ENCODE measurements at regions not wholly inside any gene's neighbourhood (a gene's known extent, or its start where the extent isn't known, plus 50 kb on each side); places are given as distances from the start of the nearest gene placed in this dataset.

- Histone ChIP-seq H3K9me3 (ENCODE audit: control extremely low read depth in 1 of 3, control insufficient read depth in 2 of 3, insufficient read depth in 1 of 3, low read length in 2 of 3) (peaks cover 2 to 8% (median 3%) of the 10 kb centered on the region in 3 donors), H3K36me3 (replicated peaks in 1 of 2; ENCODE audit: control extremely low read depth in 1 of 2, control insufficient read depth in 1 of 2, extremely low read depth in 1 of 2, insufficient read depth in 2 of 2, low read length in 1 of 2) (no peaks in the 10 kb centered on the region), H2AFZ (ENCODE audit: insufficient read depth, low read depth, low read length, poor library complexity, severe bottlenecking) (no peak overlapping the region), H3K4me2 (replicated peaks; ENCODE audit: low read depth, low read length, poor library complexity, severe bottlenecking) (no peak overlapping the region), H4K20me1 (ENCODE audit: control insufficient read depth, insufficient read depth, low read length, poor library complexity, severe bottlenecking) (no peaks in the 10 kb centered on the region), H3K4me3 (ENCODE audit: control extremely low read depth in 1 of 5, extremely low read depth in 1 of 5, insufficient read depth in 1 of 5, low read depth in 2 of 5, low read length in 4 of 5) (no peak overlapping the region), H3K79me2 (ENCODE audit: control insufficient read depth, insufficient read depth, low read length) (no peaks in the 10 kb centered on the region), H3K9ac (ENCODE audit: low read length) (no peak overlapping the region), H3K27me3 (replicated peaks in 1 of 4; ENCODE audit: control extremely low read depth in 1 of 4, control insufficient read depth in 3 of 4, insufficient read depth in 4 of 4, low read length in 3 of 4) (peaks cover 0 to 8% (median 4%) of the 10 kb centered on the region in 4 experiments), H3K4me1 (ENCODE audit: control insufficient read depth in 2 of 2, insufficient read depth in 2 of 2, low read length in 2 of 2) (no peaks in the 10 kb centered on the region), H3K27ac (ENCODE audit: low read length in 2 of 2) (no peak overlapping the region)
- ATAC-seq (ENCODE audit: low read depth) (no peak), DNase-seq (no peak)
- intact Hi-C loops (cut with micrococcal nuclease): no loop called here
- no peak overlapping the region for H3K4me3 Mint-ChIP-seq
- ChIA-PET CTCF (no interaction called here), POLR2A (no interaction called here)
- H3K27ac Mint-ChIP-seq: no peak overlapping the region
- peaks cover 17% of the 10 kb centered on the region for H3K27me3 Mint-ChIP-seq
- WGBS (ENCODE audit: insufficient coverage): 84% methylated on average over 6 of the region's 6 CpGs
- H3K9me3 Mint-ChIP-seq (ENCODE audit: insufficient read depth): peaks cover 5% of the 10 kb centered on the region
- H3K4me1 Mint-ChIP-seq: no peaks in the 10 kb centered on the region
- no peak for TF ChIP-seq EZH2 (IDR thresholded peaks at IDR 0.05; ENCODE audit: borderline replicate concordance, insufficient read depth, low read depth, low read length, poor library complexity, severe bottlenecking)
- TF ChIP-seq, protein P1, sequence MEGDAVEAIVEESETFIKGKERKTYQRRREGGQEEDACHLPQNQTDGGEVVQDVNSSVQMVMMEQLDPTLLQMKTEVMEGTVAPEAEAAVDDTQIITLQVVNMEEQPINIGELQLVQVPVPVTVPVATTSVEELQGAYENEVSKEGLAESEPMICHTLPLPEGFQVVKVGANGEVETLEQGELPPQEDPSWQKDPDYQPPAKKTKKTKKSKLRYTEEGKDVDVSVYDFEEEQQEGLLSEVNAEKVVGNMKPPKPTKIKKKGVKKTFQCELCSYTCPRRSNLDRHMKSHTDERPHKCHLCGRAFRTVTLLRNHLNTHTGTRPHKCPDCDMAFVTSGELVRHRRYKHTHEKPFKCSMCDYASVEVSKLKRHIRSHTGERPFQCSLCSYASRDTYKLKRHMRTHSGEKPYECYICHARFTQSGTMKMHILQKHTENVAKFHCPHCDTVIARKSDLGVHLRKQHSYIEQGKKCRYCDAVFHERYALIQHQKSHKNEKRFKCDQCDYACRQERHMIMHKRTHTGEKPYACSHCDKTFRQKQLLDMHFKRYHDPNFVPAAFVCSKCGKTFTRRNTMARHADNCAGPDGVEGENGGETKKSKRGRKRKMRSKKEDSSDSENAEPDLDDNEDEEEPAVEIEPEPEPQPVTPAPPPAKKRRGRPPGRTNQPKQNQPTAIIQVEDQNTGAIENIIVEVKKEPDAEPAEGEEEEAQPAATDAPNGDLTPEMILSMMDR (IDR thresholded peaks at IDR 0.05): no peak
Measured at GRCh38 chr1:13901597-13901996, 201.6 kb downstream of the PRDM2 start.

GRCh38 chr1:13908128-13908527, 208.1 kb downstream of the PRDM2 start:
- Mint-ChIP-seq H3K27me3 (peaks cover 11% of the 10 kb centered on the region), H3K4me1 (peaks cover 25% of the 10 kb centered on the region), H3K27ac (no peak overlapping the region), H3K9me3 (ENCODE audit: insufficient read depth) (peaks cover 5% of the 10 kb centered on the region), H3K4me3 (no peak overlapping the region)
- no peak overlapping the region for H3K27ac ChIP-seq (ENCODE audit: low read length in 2 of 2)
- 53% methylated on average over 2 of the region's 3 CpGs for WGBS (ENCODE audit: insufficient coverage)
- H3K9me3 ChIP-seq (ENCODE audit: control extremely low read depth in 1 of 3, control insufficient read depth in 2 of 3, insufficient read depth in 1 of 3, low read length in 2 of 3): peaks cover 2 to 8% (median 3%) of the 10 kb centered on the region in 3 donors
- peaks cover 8 to 14% of the 10 kb centered on the region in 2 donors for H3K4me1 ChIP-seq (ENCODE audit: control insufficient read depth in 2 of 2, insufficient read depth in 2 of 2, low read length in 2 of 2)
- H3K79me2 ChIP-seq (ENCODE audit: control insufficient read depth, insufficient read depth, low read length): no peaks in the 10 kb centered on the region
- TF ChIP-seq, protein P1 (IDR thresholded peaks at IDR 0.05): no peak
- TF ChIP-seq EZH2 (IDR thresholded peaks at IDR 0.05; ENCODE audit: borderline replicate concordance, insufficient read depth, low read depth, low read length, poor library complexity, severe bottlenecking): no peak
- no peak overlapping the region for H3K4me2 ChIP-seq (replicated peaks; ENCODE audit: low read depth, low read length, poor library complexity, severe bottlenecking)
- DNase-seq (no peak), ATAC-seq (ENCODE audit: low read depth) (no peak)
- POLR2A ChIA-PET: no interaction called here
- no peak overlapping the region for H2AFZ ChIP-seq (ENCODE audit: insufficient read depth, low read depth, low read length, poor library complexity, severe bottlenecking)
- no peaks in the 10 kb centered on the region for H4K20me1 ChIP-seq (ENCODE audit: control insufficient read depth, insufficient read depth, low read length, poor library complexity, severe bottlenecking)
- no peak overlapping the region for H3K4me3 ChIP-seq (ENCODE audit: control extremely low read depth in 1 of 5, extremely low read depth in 1 of 5, insufficient read depth in 1 of 5, low read depth in 2 of 5, low read length in 4 of 5)
- CTCF ChIA-PET: interaction anchor here (0.8 to 1.0 kb wide), 2 partner anchors 9 to 455 kb away, joined by 3 to 6 read pairs; no protein-coding TSS in a partner anchor
- no peak overlapping the region for H3K9ac ChIP-seq (ENCODE audit: low read length)
- H3K36me3 ChIP-seq (replicated peaks in 1 of 2; ENCODE audit: control extremely low read depth in 1 of 2, control insufficient read depth in 1 of 2, extremely low read depth in 1 of 2, insufficient read depth in 2 of 2, low read length in 1 of 2): no peaks in the 10 kb centered on the region
- peaks cover 0 to 4% (median 0%) of the 10 kb centered on the region in 4 experiments for H3K27me3 ChIP-seq (replicated peaks in 1 of 4; ENCODE audit: control extremely low read depth in 1 of 4, control insufficient read depth in 3 of 4, insufficient read depth in 4 of 4, low read length in 3 of 4)
- intact Hi-C loops (cut with micrococcal nuclease): no loop called here

All from B cell (primary cell).